ENCODE measurements at regions not wholly inside any gene's neighbourhood (a gene's known extent, or its start where the extent isn't known, plus 50 kb on each side); places are given as distances from the start of the nearest gene placed in this dataset.

- ATAC-seq (no peak), DNase-seq (ENCODE audit: low read depth, low spot score) (no peak)
- ChIA-PET POLR2A (no interaction called here), CTCF (no interaction called here)
- in situ Hi-C loops (cut with HindIII; ENCODE audit: low pct_unique_long_range_greater_than_20kb, low sequenced_read_pairs): no loop called here
- Histone ChIP-seq H3K27ac (ENCODE audit: low read length) (no peak overlapping the region), H3K36me3 (ENCODE audit: control insufficient read depth, insufficient read depth, low read length) (no peaks in the 10 kb centered on the region), H3K4me1 (ENCODE audit: control insufficient read depth, insufficient read depth, low read length) (no peaks in the 10 kb centered on the region), H3K9me3 (ENCODE audit: control insufficient read depth, insufficient read depth, low read depth, low read length) (no peaks in the 10 kb centered on the region), H3K27me3 (ENCODE audit: control insufficient read depth, insufficient read depth, low read length) (no peaks in the 10 kb centered on the region), H3K4me3 (ENCODE audit: low read depth in 2 of 2, low read length in 2 of 2) (no peak overlapping the region)
- no TSS peak for BruUV-seq (replicated peaks)
- intact Hi-C loops (cut with micrococcal nuclease; ENCODE audit: unreplicated experiment): no loop called here
- TF ChIP-seq CTCF (IDR thresholded peaks at IDR 0.05) (no peak), TCF7L2 (IDR thresholded peaks at IDR 0.05; ENCODE audit: low read depth, low read length) (no peak), POLR2AphosphoS5 (IDR thresholded peaks at IDR 0.05; ENCODE audit: low read depth, low read length) (no peak), REST (IDR thresholded peaks at IDR 0.05; ENCODE audit: insufficient read depth in 1 of 2, low read depth in 2 of 2, low read length in 1 of 2) (no peak), SIN3A (IDR thresholded peaks at IDR 0.05; ENCODE audit: borderline replicate concordance, insufficient read depth, low read depth, low read length) (no peak)
Observed at GRCh38 chr1:177451191-177451590, 280.4 kb downstream of the BRINP2 start.

- CTCF ChIA-PET: no interaction called here
- intact Hi-C loops (cut with micrococcal nuclease; ENCODE audit: unreplicated experiment) (no loop called here), in situ Hi-C loops (cut with HindIII; ENCODE audit: low pct_unique_long_range_greater_than_20kb, low sequenced_read_pairs) (no loop called here)
- no peak overlapping the region for H3K27ac ChIP-seq (ENCODE audit: low read length)
- no peaks in the 10 kb centered on the region for H3K9me3 ChIP-seq (ENCODE audit: control insufficient read depth, insufficient read depth, low read depth, low read length)
- H3K36me3 ChIP-seq (ENCODE audit: control insufficient read depth, insufficient read depth, low read length): no peaks in the 10 kb centered on the region
- no TSS peak for BruUV-seq (replicated peaks)
- DNase-seq (ENCODE audit: low read depth, low spot score) (no peak), ATAC-seq (no peak)
- POLR2A ChIA-PET: no interaction called here
- TF ChIP-seq SIN3A (IDR thresholded peaks at IDR 0.05; ENCODE audit: borderline replicate concordance, insufficient read depth, low read depth, low read length) (no peak), CTCF (IDR thresholded peaks at IDR 0.05) (no peak), POLR2AphosphoS5 (IDR thresholded peaks at IDR 0.05; ENCODE audit: low read depth, low read length) (no peak), REST (IDR thresholded peaks at IDR 0.05; ENCODE audit: insufficient read depth in 1 of 2, low read depth in 2 of 2, low read length in 1 of 2) (no peak), TCF7L2 (IDR thresholded peaks at IDR 0.05; ENCODE audit: low read depth, low read length) (no peak)
- no peaks in the 10 kb centered on the region for H3K4me1 ChIP-seq (ENCODE audit: control insufficient read depth, insufficient read depth, low read length)
- no peak overlapping the region for H3K4me3 ChIP-seq (ENCODE audit: low read depth in 2 of 2, low read length in 2 of 2)
- no peaks in the 10 kb centered on the region for H3K27me3 ChIP-seq (ENCODE audit: control insufficient read depth, insufficient read depth, low read length)
Observed at GRCh38 chr1:177448652-177449357, 278.0 kb downstream of the BRINP2 start.

All from Panc1 (cell line).